GM12878 (cell line): ENCODE measurements at regions not wholly inside any gene's neighbourhood (a gene's known extent, or its start where the extent isn't known, plus 50 kb on each side); places are given as distances from the start of the nearest gene placed in this dataset.
"Not testable (repeated sequence)": the region's sequence is repeated elsewhere in the genome, so short reads cannot be mapped to it uniquely, and the experiment has no call there.

Experiments used
- TCF12 ChIP-seq: IDR thresholded peaks from 2 replicates; pipeline ENCODE4 v1.6.1; 2011; ENCODE audit warnings: low read depth, mild to moderate bottlenecking, low read length
- TF ChIP-seq, protein P1 (sequence below), 3 experiments: IDR thresholded peaks in 2 of 3; conservative IDR thresholded peaks in 1 of 3; 2 replicates each; pipeline ENCODE4 v1.5.1; 2011; ENCODE audit warnings: low read depth in 3 of 3, low read length in 3 of 3, mild to moderate bottlenecking in 3 of 3, control low read depth in 2 of 3, moderate library complexity in 2 of 3, inconsistent platforms in 1 of 3, mixed read lengths in 1 of 3; ENCODE audit not compliant: control insufficient read depth in 2 of 3, insufficient read depth in 1 of 3; ENCODE audit errors: extremely low read depth in 1 of 3
- TF ChIP-seq, protein P2 (sequence below): fragments of 450-650 bp; IDR thresholded peaks from 2 replicates; pipeline ENCODE4 v1.6.1; 2017; ENCODE audit warnings: mild to moderate bottlenecking

DNA sequence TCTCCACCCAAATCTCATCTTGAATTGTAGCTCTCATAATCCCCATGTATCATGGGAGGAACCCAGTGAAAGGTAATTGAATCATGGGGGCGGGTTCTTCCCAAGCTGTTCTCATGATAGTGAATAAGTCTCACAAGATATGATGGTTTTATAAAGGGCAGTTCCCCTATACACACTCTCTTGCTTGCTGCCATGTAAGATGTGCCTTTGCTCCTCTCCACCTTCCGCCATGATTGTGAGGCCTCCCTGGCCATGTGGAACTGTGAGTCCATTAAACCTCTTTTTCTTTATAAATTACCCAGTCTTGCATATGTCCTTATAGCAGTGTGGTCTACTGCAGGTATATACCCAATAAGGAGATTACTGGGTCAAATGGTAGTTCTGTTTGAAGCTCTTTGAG lies 61.3 kb upstream of the ALOX12 start:
- TF ChIP-seq TCF12 = not testable (repeated sequence)
- TF ChIP-seq, protein P1, sequence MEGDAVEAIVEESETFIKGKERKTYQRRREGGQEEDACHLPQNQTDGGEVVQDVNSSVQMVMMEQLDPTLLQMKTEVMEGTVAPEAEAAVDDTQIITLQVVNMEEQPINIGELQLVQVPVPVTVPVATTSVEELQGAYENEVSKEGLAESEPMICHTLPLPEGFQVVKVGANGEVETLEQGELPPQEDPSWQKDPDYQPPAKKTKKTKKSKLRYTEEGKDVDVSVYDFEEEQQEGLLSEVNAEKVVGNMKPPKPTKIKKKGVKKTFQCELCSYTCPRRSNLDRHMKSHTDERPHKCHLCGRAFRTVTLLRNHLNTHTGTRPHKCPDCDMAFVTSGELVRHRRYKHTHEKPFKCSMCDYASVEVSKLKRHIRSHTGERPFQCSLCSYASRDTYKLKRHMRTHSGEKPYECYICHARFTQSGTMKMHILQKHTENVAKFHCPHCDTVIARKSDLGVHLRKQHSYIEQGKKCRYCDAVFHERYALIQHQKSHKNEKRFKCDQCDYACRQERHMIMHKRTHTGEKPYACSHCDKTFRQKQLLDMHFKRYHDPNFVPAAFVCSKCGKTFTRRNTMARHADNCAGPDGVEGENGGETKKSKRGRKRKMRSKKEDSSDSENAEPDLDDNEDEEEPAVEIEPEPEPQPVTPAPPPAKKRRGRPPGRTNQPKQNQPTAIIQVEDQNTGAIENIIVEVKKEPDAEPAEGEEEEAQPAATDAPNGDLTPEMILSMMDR (IDR thresholded peaks at IDR 0.05 in 2 of 3, conservative IDR thresholded peaks at IDR 0.05 in 1 of 3; ENCODE audit: control insufficient read depth in 2 of 3, extremely low read depth in 1 of 3, insufficient read depth in 1 of 3, low read depth in 3 of 3, low read length in 3 of 3) = not testable (repeated sequence)
- TF ChIP-seq, protein P2, sequence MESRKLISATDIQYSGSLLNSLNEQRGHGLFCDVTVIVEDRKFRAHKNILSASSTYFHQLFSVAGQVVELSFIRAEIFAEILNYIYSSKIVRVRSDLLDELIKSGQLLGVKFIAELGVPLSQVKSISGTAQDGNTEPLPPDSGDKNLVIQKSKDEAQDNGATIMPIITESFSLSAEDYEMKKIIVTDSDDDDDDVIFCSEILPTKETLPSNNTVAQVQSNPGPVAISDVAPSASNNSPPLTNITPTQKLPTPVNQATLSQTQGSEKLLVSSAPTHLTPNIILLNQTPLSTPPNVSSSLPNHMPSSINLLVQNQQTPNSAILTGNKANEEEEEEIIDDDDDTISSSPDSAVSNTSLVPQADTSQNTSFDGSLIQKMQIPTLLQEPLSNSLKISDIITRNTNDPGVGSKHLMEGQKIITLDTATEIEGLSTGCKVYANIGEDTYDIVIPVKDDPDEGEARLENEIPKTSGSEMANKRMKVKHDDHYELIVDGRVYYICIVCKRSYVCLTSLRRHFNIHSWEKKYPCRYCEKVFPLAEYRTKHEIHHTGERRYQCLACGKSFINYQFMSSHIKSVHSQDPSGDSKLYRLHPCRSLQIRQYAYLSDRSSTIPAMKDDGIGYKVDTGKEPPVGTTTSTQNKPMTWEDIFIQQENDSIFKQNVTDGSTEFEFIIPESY = not testable (repeated sequence)
